HFFc6 (cell line): ENCODE measurements at regions not wholly inside any gene's neighbourhood (a gene's known extent, or its start where the extent isn't known, plus 50 kb on each side); places are given as distances from the start of the nearest gene placed in this dataset.
A peak's percentile ranks its signal among the peaks of the same experiment; 100 is the strongest.

ENCODE experiments used
- DNase-seq: peaks from one replicate; pipeline ENCODE4 v3.0.0-alpha.2; 2018
- H3K27ac Mint-ChIP-seq: 2 replicates; pipeline ENCODE4 v1.8.0; 2020; ENCODE audit warnings: mild to moderate bottlenecking, mixed read lengths
- H3K27me3 Mint-ChIP-seq: 2 replicates; pipeline ENCODE4 v1.8.0; 2021; ENCODE audit warnings: mild to moderate bottlenecking, moderate library complexity, mixed read lengths; ENCODE audit not compliant: insufficient read depth
- H3K36me3 Mint-ChIP-seq: 2 replicates; pipeline ENCODE4 v1.8.0; 2021; ENCODE audit warnings: low read depth, mixed read lengths
- H3K4me1 Mint-ChIP-seq: 2 replicates; pipeline ENCODE4 v1.8.0; 2020; ENCODE audit warnings: low read depth, mixed read lengths
- H3K4me3 Mint-ChIP-seq: 2 replicates; pipeline ENCODE4 v1.8.0; 2020; ENCODE audit warnings: mild to moderate bottlenecking, moderate library complexity, mixed read lengths
- H3K9me3 Mint-ChIP-seq: 2 replicates; pipeline ENCODE4 v1.8.0; 2020; ENCODE audit warnings: mild to moderate bottlenecking, mixed read lengths
- CTCF ChIP-seq: fragments of 200-600 bp; sonication (generic); IDR thresholded peaks from 2 replicates; pipeline ENCODE4 v1.5.0; 2021; ENCODE audit warnings: antibody characterized with exemption, mild to moderate bottlenecking

- H3K36me3 Mint-ChIP-seq: peaks cover 53% of the 10 kb centered on the region
- H3K4me3 Mint-ChIP-seq: peak overlapping the region; percentile 56
- peak overlapping the region; percentile 100 for H3K27ac Mint-ChIP-seq
- peaks cover 87% of the 10 kb centered on the region for H3K4me1 Mint-ChIP-seq
- no peaks in the 10 kb centered on the region for H3K9me3 Mint-ChIP-seq
- peaks cover 17% of the 10 kb centered on the region for H3K27me3 Mint-ChIP-seq
- DNase-seq: no peak
- no peak for TF ChIP-seq CTCF
These were observed 112.9 kb upstream of the IPO9 start for GRCh38 chr1:201715801-201716741.

GRCh38 chr1:201716742-201717135 is 112.2 kb upstream of the IPO9 start:
- no peak overlapping the region for H3K4me3 Mint-ChIP-seq
- H3K36me3 Mint-ChIP-seq: peaks cover 53% of the 10 kb centered on the region
- no peak for TF ChIP-seq CTCF
- peaks cover 15% of the 10 kb centered on the region for H3K27me3 Mint-ChIP-seq
- no peaks in the 10 kb centered on the region for H3K9me3 Mint-ChIP-seq
- DNase-seq: no peak
- H3K27ac Mint-ChIP-seq: peak overlapping the region; percentile 100; the same call in 1 of the 2 replicates
- peaks cover 87% of the 10 kb centered on the region for H3K4me1 Mint-ChIP-seq

GRCh38 chr1:201717286-201717685 is 111.7 kb upstream of the IPO9 start:
- no peak for DNase-seq
- Mint-ChIP-seq H3K27ac (peak overlapping the region; percentile 100), H3K36me3 (peaks cover 53% of the 10 kb centered on the region), H3K4me3 (no peak overlapping the region), H3K27me3 (peaks cover 12% of the 10 kb centered on the region), H3K4me1 (peaks cover 87% of the 10 kb centered on the region), H3K9me3 (no peaks in the 10 kb centered on the region)
- no peak for TF ChIP-seq CTCF

- H3K27me3 Mint-ChIP-seq: peaks cover 10% of the 10 kb centered on the region
- H3K36me3 Mint-ChIP-seq: peaks cover 43% of the 10 kb centered on the region
- TF ChIP-seq CTCF: no peak
- no peaks in the 10 kb centered on the region for H3K9me3 Mint-ChIP-seq
- no peak overlapping the region; the same call in 1 of the 2 replicates for H3K4me3 Mint-ChIP-seq
- H3K4me1 Mint-ChIP-seq: peaks cover 87% of the 10 kb centered on the region
- peak overlapping the region; percentile 98 for H3K27ac Mint-ChIP-seq
- DNase-seq: no peak
These were observed 110.4 kb upstream of the IPO9 start for GRCh38 chr1:201718346-201719202.

GRCh38 chr1:201719812-201720521 is 109.0 kb upstream of the IPO9 start:
- peak overlapping the region; percentile 61 for H3K4me3 Mint-ChIP-seq
- H3K27ac Mint-ChIP-seq: peak overlapping the region; percentile 98
- DNase-seq: peak; percentile 66
- H3K4me1 Mint-ChIP-seq: peaks cover 87% of the 10 kb centered on the region
- H3K27me3 Mint-ChIP-seq: peaks cover 10% of the 10 kb centered on the region
- H3K9me3 Mint-ChIP-seq: no peaks in the 10 kb centered on the region
- TF ChIP-seq CTCF: no peak
- H3K36me3 Mint-ChIP-seq: peaks cover 36% of the 10 kb centered on the region
